Cardiac septum (tissue), 1 donor: ENCODE measurements at regions not wholly inside any gene's neighbourhood (a gene's known extent, or its start where the extent isn't known, plus 50 kb on each side); places are given as distances from the start of the nearest gene placed in this dataset.

Source experiments
- DNase-seq: peaks from one replicate; pipeline ENCODE4 v3.0.0-alpha.2; 2020; ENCODE audit warnings: low spot score
- intact Hi-C: fragments of 100-400 bp; cut with DNase I; formaldehyde crosslinking; loops from one replicate; pipeline ENCODE4 v1.14.0; 2022
- donor health status: DM: no; HTN: no; CAD: no.

DNA sequence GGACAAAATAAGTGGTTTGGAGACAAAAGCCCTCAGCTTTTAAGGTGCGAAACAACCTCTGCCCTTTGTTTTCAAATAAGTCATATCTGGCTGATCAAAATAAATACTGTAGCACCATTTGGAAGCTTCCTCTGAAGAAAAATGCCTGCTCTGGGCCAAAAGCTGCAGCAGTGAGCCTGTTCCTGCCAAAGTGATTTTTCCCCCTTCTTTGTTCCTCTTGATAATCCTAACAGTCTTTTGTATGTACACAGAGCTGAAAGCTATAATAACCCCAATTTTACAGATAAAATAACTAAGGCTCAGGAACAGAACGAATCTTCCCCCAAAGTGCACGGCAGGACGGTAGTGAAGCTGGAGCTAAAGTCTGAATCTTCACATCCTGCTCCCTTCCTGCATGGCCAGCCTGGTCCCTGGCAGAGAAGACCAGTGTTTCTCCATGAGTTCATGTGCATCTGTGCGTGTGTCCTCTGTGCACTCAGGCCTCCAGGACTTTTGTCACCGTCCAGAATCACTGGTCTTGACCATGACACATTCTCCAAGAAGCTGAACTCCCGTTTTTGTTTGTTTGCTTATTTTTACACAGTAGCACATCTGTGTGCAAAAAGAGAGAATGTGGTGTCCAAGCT lies 2114.1 kb upstream of the PIK3C3 start:
- no peak for DNase-seq
- intact Hi-C loops, result no loop called here

DNA sequence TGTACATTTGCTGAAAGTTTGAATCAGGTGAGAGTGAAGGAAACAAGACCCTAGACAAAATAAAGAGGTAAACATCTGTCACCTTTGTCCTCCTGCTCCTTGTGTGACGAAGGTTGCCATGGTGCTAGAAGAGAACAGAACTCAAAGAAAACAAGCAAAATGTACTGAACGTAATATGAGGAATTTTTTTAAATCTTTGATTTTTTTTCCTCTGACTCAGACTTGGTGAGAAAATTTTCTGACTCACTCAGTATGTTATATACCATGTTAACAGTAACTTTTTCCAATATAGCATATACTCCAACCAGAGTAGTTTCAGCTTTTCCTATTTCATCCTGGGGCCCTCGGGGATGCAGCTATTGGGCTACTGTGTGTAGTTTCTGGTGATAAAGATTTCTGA lies 2114.6 kb upstream of the PIK3C3 start:
- no peak for DNase-seq
- intact Hi-C loops, result no loop called here

DNA sequence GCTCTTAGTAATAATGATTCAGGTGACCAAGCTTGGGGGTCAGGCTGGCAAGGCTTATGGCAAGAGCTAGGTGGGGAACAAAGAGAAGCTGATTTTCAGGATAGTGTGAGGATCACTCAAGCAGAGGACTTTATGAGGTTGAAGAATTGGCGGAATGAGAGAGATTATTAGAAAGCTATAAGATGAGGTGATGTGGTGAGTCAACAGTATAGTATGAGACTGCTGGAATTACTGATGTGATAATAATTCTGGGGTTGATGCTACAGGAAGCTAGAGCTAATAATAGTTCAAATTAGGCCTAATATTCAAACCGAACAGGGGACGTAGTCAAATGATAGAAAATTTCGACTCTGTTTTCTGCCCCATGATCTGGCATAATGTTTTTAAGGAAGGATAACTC lies 2115.3 kb upstream of the PIK3C3 start:
- intact Hi-C loops, result no loop called here
- no peak for DNase-seq

DNA sequence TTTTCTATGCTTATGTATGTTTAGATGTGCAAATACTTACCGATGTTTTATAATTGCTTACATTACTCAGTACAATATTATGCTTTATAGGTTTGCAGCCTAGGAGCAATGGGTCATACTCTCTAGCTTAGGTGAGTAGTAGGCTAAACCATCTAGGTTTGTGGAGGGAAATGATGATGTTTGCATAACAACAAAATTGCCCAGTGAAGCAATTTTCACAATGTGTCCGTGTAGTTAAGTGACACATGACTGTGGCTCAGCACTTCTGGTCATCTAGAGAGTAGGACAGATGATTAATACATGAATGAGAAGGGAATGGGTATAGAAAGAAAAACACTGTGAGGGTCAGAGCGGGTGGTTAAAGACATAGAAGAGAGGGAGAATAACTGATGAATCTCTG lies 2116.2 kb upstream of the PIK3C3 start:
- intact Hi-C loops, result no loop called here
- DNase-seq, result no peak

DNA sequence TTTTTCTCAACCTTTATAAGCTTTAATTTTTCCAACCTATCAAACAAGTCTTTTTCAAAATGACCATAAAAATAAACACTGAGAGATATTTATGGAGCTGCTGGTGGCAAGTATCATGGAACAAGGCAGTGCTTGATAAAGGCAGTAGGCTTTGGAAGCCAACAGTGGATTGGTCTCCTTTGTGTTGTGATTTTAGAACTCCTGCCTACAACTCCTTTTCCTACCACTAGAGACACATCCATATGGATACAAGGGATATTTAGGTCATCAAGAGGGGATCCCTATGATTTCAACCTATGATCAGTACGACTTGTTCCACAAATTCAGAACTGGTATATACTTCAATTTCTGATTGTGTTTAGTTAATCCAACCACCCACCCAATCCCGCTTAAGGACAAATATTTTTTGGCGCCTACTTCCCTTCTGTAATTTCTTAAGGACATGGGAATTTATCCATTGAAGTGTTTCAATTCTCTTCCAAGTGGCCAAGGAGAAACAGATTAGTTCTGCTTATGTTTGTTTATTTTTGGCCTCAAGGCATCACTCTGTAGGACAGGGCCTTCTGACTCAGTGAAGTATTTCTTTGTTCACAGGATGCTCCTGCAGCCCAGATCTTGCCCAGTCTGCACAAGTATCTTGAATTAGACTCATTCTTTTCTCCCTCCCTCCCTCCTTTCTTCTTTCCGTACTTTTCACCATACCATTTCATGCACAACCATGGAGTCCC lies 2119.6 kb upstream of the PIK3C3 start:
- intact Hi-C loops, result no loop called here
- no peak for DNase-seq

DNA sequence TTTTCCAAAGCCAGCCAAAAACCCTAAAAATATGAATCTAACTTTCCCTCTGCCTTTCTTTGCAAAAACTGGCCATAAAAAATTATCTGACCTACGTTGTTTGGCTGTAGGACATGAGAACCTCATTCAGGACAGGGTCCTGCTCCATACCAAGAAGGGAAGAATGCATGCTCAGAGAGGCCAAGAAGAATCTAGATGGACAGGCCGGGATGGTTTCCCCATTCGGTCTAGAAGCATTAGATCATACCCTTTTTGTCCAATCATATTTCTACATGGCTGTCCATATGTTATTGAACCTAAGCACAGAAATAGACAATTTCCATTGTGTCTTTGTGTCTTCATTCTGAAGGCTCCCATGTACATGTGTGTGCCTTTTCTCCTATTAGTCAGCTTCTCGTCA lies 2120.4 kb upstream of the PIK3C3 start:
- DNase-seq, result no peak
- intact Hi-C loops, result no loop called here

DNA sequence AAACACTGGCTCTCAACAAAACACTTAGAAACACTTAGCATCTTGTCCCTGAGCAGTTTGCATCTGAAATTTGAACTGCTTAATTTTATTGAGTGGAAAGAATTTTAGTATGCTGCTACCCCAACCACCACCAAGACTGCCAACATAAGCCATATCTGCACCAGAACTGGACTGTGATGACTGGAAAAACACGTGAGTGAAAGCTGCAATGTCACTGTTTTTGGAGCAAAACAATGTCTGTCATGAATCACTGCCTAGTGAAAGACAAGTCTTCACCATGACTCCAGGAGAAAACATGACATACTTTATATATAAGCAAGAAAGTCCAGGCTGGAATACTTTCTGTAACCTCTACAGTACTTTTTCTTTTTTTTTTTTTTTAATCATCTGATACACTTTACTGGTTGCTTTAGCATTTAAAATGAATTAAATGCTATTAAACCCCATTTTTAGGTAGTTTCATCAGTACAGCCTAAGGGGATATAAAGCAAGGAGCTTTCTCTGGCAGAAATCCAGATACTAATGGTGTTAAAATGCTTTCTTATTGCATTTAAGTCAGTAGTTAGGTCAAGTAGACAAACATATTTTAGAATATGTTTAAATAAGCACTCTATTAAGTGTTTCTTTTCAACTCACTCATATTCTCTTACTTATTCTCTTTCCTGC lies 2129.4 kb upstream of the PIK3C3 start:
- no peak for DNase-seq
- intact Hi-C loops, result no loop called here

DNA sequence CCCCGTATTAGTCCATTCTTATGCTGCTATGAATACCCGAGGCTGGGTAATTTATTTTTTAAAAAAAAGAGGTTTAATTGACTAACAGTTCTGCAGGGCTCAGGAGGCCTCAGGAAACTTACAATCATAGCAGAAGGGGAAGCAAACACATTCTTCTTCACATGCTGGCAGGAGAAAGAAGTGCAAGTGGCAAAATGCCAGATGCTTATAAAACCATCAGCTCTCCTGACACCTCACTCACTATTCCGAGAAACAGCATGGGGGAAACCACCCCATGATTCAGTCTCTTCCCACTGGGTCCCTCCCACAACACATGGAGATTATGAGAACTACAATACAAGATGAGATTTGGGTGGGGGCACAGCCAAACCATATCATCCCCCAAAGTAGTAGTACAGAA lies 2148.5 kb upstream of the PIK3C3 start:
- intact Hi-C loops, result no loop called here
- no peak for DNase-seq

DNA sequence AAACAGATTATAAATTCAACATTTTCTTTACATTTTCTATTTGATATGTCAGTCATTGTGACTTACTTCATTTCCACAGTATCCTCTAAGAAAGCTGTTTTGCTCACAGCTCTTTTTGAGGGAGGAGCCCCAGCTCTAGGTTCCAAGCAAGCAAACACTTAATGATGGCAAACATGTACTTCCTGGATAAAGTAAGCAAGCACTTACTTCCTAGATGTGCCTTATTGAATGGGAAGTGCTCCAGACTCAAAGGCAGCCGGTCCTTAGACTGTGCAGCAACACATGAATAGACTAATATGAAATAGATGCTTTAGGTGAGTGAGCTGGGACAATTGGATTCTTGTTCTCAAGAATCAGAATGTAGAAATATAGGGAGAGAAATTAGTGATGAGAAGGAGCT lies 2149.8 kb upstream of the PIK3C3 start:
- no peak for DNase-seq
- intact Hi-C loops, result no loop called here

DNA sequence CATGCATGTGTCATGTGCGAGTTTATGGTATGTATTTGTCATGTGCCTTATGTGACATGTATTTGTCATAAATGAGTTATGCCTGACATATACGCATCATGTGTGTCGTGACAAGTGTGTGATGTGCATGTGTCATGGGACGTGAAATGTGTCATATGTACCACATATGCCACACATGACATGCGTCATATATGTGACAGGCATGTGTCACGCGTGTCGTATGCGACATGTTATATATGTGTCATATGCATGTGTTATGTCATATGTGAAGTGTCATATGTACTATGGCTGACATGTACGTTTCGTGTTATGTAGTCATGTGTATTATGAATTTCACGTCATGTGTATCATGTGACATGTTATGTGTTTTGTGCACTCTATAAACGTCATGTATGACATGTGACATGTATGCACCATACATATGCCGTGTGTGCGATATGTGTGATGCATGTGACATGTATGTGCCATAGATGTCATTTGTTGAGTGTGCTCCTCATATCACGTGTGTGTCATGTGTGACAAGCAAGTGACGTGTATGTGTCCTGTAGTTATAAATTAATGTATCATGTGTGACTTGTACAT lies 2152.3 kb upstream of the PIK3C3 start:
- DNase-seq, result no peak
- intact Hi-C loops, result no loop called here

DNA sequence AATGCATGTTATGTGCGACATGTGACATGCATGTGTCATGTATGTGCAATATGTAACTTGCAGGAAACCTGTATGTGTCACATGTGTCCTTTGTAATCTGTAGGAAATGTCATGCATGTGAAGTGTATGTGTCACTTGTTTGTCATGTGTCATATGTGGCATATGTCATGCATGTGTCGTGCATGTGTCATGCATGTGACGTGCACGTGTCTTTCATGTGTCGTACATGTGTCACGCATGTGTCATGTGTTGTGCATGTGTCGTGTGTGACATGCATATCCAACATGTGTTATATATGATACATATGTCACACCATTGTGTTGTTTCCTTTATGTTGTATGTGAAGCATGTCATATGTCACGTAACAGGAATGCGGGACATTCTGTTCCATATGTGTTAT lies 2153.2 kb upstream of the PIK3C3 start:
- intact Hi-C loops, result no loop called here
- no peak for DNase-seq

DNA sequence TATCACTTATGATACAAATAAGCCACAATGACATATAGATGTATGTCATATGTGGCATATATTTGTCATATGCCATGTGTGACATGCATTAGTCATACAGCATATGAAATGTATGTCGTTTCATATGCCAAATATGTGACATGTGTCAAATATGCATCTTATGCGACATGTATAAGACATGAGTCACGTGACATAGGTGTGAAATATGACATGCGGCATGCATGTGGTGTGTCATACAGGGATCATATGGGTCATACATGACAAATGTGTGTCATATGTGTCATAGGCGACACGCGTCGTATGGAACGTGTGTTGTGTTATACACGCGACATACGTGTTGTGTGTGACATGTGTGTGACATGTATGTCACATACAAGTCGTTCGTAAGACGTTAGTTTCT lies 2154.0 kb upstream of the PIK3C3 start:
- intact Hi-C loops, result no loop called here

DNA sequence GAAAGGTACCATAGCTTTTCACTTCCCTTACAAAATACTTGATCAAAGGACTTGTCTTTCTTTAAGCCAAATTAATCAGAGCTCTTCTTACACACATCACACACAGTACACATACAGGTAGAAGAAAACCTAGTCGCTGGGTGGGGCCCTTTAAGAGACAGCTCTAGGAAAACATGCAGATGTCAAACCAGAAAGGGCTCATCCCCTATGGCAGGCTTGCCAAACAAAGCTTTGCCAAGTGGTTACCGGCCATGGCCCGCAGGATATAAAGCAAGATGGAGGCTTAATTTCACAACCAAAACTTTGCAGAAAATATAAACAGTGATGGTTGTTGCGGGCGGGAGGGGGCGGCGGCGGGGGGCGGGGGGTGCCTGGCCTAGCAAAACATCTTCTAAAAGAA lies 2156.0 kb upstream of the PIK3C3 start:
- DNase-seq, result no peak
- intact Hi-C loops, result no loop called here

More for the DNA sequence above, 2154.0 kb upstream of the PIK3C3 start:
- no peak for DNase-seq

DNA sequence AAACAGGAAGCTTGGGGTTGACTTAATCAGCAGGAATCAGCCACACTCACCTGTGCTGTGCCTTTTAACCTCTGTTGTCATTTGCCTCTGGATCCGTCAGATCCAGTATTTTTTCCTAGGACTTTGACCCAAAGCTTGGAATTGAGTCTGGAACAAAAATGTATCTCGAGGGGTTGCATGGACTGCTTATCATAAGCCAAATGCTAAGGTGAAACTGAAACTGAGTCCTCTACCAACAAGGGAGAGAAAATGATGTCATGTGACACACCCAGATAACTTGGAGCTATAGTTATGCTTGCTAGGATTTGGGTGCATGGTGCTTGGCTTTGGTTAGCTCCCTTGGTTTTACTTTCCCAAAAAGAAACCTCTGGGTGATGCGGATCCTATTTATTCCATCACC lies 2158.6 kb upstream of the PIK3C3 start:
- intact Hi-C loops, result no loop called here
- DNase-seq, result no peak

DNA sequence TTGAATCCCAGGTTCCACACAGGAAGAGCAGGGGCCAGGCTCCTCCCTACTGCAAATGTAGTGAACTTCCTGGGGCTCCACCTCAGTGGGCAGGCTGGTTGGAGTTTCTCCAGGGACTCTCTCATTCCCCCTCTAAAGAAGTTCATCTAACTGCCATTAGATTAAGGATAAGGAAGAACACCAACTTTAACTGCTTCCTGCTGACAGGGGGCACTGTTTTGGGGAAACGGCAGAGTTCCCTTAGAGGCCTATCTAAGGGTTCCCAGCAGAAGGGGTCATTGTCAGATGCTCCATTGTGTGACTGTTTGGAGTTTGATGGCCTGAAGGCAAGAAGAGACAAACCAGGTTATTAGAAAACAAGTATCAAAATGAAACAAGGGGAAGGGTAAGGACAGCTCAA lies 2159.7 kb upstream of the PIK3C3 start:
- no peak for DNase-seq
- intact Hi-C loops, result no loop called here

DNA sequence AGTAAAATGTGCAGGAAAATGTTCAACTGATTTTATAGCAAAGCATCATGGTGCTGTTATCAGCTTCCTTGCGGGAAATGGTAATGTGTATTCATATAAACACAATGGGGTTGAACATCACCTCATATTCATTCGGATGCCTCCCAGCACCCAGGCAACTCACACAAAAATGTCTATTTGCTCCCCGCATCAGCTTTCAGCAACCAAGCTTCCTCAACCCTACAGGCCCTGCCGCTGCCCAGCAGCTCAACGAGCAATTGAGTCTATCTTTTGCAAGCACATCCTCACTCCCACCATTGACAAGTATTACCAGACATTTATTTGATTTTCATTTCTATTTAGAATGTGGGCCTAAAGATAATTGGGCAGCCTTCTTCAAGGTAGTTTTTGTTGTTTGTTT lies 2161.4 kb upstream of the PIK3C3 start:
- intact Hi-C loops, result no loop called here
- no peak for DNase-seq

DNA sequence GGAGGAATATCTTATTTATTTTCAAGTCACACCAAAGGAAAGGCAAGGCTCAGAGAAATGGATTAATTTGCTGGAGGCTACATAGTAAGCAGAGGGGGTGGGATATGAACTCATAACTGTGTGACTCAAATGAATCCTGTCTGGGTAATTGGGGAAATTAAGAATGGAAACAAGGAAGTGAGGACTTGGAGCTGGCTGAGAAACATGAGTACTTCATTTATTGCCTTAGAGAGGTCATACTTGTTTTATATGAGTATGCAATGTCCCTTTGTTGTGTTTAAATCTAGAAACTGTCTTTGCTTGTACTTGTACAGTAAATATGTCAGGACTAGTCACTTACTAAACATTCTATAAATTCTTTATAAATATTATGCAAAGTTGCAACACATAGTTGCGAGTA lies 2166.7 kb upstream of the PIK3C3 start:
- no peak for DNase-seq
- intact Hi-C loops, result no loop called here

DNA sequence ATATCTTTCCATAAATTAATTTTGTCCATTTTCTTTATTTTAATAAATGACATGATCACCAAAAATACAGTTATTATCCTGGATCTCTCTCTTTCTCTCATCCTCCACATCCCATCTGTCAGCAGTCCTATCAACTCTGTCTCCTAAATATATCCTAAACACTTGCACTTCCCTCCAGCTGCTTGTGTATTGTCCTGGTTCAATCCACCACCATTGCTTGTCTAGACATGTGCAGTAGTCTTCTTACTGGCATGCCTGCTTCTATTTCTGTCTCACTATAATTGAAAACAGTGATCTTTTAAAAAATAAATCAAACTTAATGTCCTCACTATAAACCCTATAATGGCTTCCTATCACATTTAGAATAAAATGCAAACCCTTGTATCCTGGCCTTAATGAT lies 2168.6 kb upstream of the PIK3C3 start:
- DNase-seq, result no peak
- intact Hi-C loops, result no loop called here

DNA sequence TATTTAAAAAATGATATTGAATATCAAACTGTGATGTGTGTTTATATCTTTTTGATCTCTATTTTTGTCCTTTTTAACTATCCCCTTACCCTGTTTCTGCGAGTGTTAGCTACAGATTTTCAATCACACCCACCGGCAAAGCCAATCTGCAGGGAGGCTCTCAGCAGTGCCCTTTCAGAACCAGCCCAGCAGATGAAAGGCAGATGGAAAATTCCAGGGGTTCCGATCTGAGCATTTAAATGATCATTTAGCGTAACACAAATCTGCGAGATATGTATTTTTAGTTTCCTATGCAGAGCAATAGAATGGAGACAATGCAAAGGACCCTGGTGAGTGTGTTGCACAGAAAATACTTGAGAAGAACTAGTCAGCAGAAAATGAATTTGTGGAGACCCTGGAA lies 2170.5 kb upstream of the PIK3C3 start:
- no peak for DNase-seq
- intact Hi-C loops, result no loop called here

DNA sequence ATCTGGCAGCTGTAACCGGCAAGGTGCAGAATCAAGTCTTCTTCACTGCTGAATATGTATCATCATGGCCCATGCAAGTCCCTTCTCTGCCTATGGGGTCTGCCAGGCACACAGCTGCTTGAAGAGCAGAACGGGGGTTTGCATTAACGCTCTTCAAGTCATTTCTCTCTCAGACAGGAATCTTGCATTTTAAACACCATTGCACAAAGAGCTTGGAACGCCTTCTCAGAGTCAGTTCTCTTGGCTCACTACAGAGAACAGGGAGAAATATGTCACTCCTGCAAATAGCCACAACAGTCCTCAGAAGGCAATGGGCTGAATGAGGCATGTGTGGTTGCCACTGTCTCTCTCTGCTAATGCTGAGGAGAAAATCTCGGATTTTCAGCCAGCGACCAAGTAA lies 2173.5 kb upstream of the PIK3C3 start:
- no peak for DNase-seq
- intact Hi-C loops, result no loop called here

DNA sequence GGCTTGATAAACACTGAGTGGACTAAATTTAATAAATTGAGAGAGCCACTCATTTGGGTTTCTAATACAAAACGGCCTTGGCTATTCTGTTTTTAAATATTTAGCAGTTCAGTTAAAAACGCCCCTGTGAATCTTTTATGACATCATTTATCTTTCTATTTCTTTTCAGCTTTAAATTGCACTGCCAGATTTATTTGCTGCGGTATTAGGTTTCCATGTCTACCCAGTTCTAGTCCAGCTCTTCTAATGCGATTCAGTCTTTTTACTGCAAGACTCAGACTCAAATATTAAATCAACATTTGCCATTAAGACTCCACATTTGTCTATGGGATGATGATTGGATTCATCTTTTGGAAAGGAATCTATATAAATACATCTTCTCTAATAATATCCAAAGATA lies 2174.3 kb upstream of the PIK3C3 start:
- no peak for DNase-seq
- intact Hi-C loops, result no loop called here
